ENCODE measurements at regions not wholly inside any gene's neighbourhood (a gene's known extent, or its start where the extent isn't known, plus 50 kb on each side); places are given as distances from the start of the nearest gene placed in this dataset.

GRCh38 chr2:175234153-175234552, 52.6 kb upstream of the ATP5MC3 start:
- DNase-seq: peak; percentile 5

GRCh38 chr2:175233135-175233719, 51.7 kb upstream of the ATP5MC3 start:
- DNase-seq: peak; percentile 67
